Kidney (tissue), 13 donors: ENCODE measurements at regions not wholly inside any gene's neighbourhood (a gene's known extent, or its start where the extent isn't known, plus 50 kb on each side); places are given as distances from the start of the nearest gene placed in this dataset.
A peak's percentile ranks its signal among the peaks of the same experiment; 100 is the strongest.
"Not testable (repeated sequence)": the region's sequence is repeated elsewhere in the genome, so short reads cannot be mapped to it uniquely, and the experiment has no call there.

Source experiments
- DNase-seq, 5 donors: peaks; one replicate each; pipeline ENCODE4 v3.0.0-alpha.2; 2013 to 2020
- FAIRE-seq: peaks from 2 replicates; lab custom pipeline; 2012; peaks lifted over from hg19 to GRCh38; lab: Jason Lieb, UNC
- H3K27ac ChIP-seq, 2 donors: one replicate each; pipeline ENCODE4 v1.7.0; 2013; ENCODE audit warnings: low read depth in 2 of 2, low read length in 2 of 2, inconsistent platforms in 1 of 2
- H3K27me3 ChIP-seq: one replicate; pipeline ENCODE4 v1.7.1; 2013; ENCODE audit warnings: low read length, inconsistent platforms; ENCODE audit not compliant: control insufficient read depth, insufficient read depth
- H3K36me3 ChIP-seq, 3 donors: one replicate each; pipeline versions ENCODE4 v1.7.0 to v1.7.1; 2013; ENCODE audit warnings: low read length in 3 of 3, control low read depth in 1 of 3, inconsistent platforms in 1 of 3; ENCODE audit not compliant: insufficient read depth in 3 of 3, control insufficient read depth in 2 of 3
- H3K4me1 ChIP-seq, 3 donors: one replicate each; pipeline versions ENCODE4 v1.7.0 to v1.7.1; 2013; ENCODE audit warnings: low read length in 3 of 3, inconsistent platforms in 1 of 3, low read depth in 1 of 3; ENCODE audit not compliant: control insufficient read depth in 2 of 3, insufficient read depth in 2 of 3
- H3K4me3 ChIP-seq, 3 donors: one replicate each; pipeline versions ENCODE4 v1.7.0 to v1.8.1; 2013; ENCODE audit warnings: low read length in 3 of 3, control low read depth in 1 of 3, inconsistent platforms in 1 of 3
- H3K9ac ChIP-seq, 3 donors: one replicate each; pipeline versions ENCODE4 v1.7.0 to v1.7.1; 2013; ENCODE audit warnings: low read length in 3 of 3, control low read depth in 1 of 3, inconsistent platforms in 1 of 3
- H3K9me3 ChIP-seq, 3 donors: one replicate each; pipeline versions ENCODE4 v1.7.0 to v1.7.1; 2013; ENCODE audit warnings: low read length in 3 of 3, control low read depth in 1 of 3, inconsistent platforms in 1 of 3; ENCODE audit not compliant: control insufficient read depth in 2 of 3, insufficient read depth in 1 of 3
- intact Hi-C: fragments of 100-400 bp; cut with DNase I; formaldehyde crosslinking; loops from one replicate; pipeline ENCODE4 v1.11.1; 2022
- TF ChIP-seq, protein P1 (sequence below): IDR thresholded peaks from 3 replicates; pipeline ENCODE4 v1.5.1; 2012; ENCODE audit warnings: mild to moderate bottlenecking, moderate library complexity, borderline replicate concordance; ENCODE audit not compliant: insufficient read depth; ENCODE audit errors: extremely low read depth
- donor health status: control.
- donor health status: control.
- donor health status: control.
- donor health status: control.
- donor health status: control.
- donor health status: DM: yes; HTN: yes; CAD: no.
- donor health status: Normal renal cell carcinoma (clear cell type).

DNA sequence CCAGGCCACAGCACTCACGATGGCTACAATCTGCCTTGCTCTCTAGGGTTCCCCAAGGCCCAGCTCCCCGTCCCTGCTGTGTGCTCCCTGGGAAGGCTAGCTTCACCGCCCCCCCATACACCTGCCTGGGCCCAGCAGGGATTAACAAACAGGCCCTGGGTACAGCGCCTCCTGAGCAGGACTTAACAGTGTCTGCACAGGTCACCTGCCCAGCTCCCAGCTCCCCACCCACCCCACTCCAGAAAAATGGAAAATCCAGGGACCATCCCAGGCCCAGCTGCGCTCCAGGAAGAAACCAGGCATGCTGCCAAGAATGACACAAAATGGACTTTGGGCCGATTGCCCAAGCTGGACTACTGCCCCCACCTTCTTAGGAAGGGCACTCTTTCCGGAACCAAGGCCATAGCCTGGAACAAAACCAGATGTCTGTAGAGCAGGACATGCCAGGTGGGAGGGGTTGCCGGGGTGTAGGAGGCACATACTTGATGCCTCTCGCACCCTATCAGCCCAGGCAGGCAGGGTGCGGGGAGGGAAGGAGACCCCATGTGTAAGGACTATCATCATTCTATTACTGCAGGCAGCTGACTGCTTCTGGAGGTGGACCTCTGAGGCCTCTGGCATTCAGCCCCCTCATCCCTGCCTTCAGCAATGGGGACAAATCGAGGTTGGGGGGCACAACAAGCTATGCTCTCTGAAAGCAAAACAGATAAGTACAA is 104.9 kb downstream of the SNX5 start:
- Histone ChIP-seq H3K9ac (no peak overlapping the region), H3K4me1 (peaks cover 0 to 4% (median 3%) of the 10 kb centered on the region in 3 donors), H3K4me3 (no peak overlapping the region), H3K27ac (no peak overlapping the region), H3K36me3 (no peaks in the 10 kb centered on the region), H3K27me3 (no peaks in the 10 kb centered on the region), H3K9me3 (no peaks in the 10 kb centered on the region)
- TF ChIP-seq, protein P1, sequence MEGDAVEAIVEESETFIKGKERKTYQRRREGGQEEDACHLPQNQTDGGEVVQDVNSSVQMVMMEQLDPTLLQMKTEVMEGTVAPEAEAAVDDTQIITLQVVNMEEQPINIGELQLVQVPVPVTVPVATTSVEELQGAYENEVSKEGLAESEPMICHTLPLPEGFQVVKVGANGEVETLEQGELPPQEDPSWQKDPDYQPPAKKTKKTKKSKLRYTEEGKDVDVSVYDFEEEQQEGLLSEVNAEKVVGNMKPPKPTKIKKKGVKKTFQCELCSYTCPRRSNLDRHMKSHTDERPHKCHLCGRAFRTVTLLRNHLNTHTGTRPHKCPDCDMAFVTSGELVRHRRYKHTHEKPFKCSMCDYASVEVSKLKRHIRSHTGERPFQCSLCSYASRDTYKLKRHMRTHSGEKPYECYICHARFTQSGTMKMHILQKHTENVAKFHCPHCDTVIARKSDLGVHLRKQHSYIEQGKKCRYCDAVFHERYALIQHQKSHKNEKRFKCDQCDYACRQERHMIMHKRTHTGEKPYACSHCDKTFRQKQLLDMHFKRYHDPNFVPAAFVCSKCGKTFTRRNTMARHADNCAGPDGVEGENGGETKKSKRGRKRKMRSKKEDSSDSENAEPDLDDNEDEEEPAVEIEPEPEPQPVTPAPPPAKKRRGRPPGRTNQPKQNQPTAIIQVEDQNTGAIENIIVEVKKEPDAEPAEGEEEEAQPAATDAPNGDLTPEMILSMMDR, result no peak
- DNase-seq (peak in 3 of 5 donors; percentile 55 to 72 (median 56)), FAIRE-seq (no peak)
- intact Hi-C loops, result no loop called here

DNA sequence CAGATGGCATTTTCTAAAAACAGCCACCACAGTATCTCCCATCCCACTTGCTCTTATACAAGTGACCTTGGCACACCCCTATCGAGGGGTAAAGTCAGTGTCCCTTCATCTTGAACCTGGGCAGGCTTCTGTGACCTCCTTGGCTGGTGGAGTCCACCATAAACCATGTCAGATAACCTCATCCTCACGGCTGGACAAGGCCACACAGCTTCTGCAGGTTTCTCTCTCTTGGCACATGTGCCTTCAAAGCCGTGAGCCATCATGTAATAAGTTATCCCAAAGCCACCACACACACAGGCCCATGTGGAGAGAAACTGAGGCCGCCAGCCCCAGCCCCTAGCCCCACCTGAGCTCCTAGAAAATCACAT is 105.4 kb downstream of the SNX5 start:
- TF ChIP-seq, protein P1, result no peak
- H3K9ac ChIP-seq, result no peak overlapping the region
- H3K36me3 ChIP-seq, result no peaks in the 10 kb centered on the region
- H3K9me3 ChIP-seq, result no peaks in the 10 kb centered on the region
- no peaks in the 10 kb centered on the region for H3K27me3 ChIP-seq
- peaks cover 0 to 4% (median 3%) of the 10 kb centered on the region in 3 donors for H3K4me1 ChIP-seq
- FAIRE-seq (no peak), DNase-seq (no peak)
- H3K4me3 ChIP-seq, result no peak overlapping the region
- intact Hi-C loops, result no loop called here
- no peak overlapping the region for H3K27ac ChIP-seq

- no peak for FAIRE-seq
- H3K27me3 ChIP-seq, result no peaks in the 10 kb centered on the region
Measured at GRCh38 chr20:17862171-17862570, 106.4 kb downstream of the SNX5 start.

GRCh38 chr20:17861620-17862019 is 107.0 kb downstream of the SNX5 start:
- H3K9ac ChIP-seq, H3K4me3 ChIP-seq, H3K9me3 ChIP-seq, H3K27me3 ChIP-seq, H3K27ac ChIP-seq, FAIRE-seq, H3K36me3 ChIP-seq, H3K4me1 ChIP-seq, DNase-seq, intact Hi-C loops: not testable (repeated sequence)

More at GRCh38 chr20:17862171-17862570, 106.4 kb downstream of the SNX5 start:
- TF ChIP-seq, protein P1, result no peak
- intact Hi-C loops, result no loop called here
- Histone ChIP-seq H3K4me3 (no peak overlapping the region), H3K9me3 (no peaks in the 10 kb centered on the region), H3K27ac (no peak overlapping the region), H3K9ac (no peak overlapping the region), H3K4me1 (peaks cover 0 to 4% (median 3%) of the 10 kb centered on the region in 3 donors), H3K36me3 (no peaks in the 10 kb centered on the region)
- no peak for DNase-seq
